Neural cell (in vitro differentiated cells): ENCODE measurements at regions not wholly inside any gene's neighbourhood (a gene's known extent, or its start where the extent isn't known, plus 50 kb on each side); places are given as distances from the start of the nearest gene placed in this dataset.
"Not testable (repeated sequence)": the region's sequence is repeated elsewhere in the genome, so short reads cannot be mapped to it uniquely, and the experiment has no call there.

Source experiments
- CTCF ChIP-seq: fragments of 450-650 bp; IDR thresholded peaks from 2 replicates; pipeline ENCODE4 v1.5.1; 2014; ENCODE audit warnings: antibody characterized with exemption, mild to moderate bottlenecking, moderate library complexity; ENCODE audit not compliant: poor library complexity, severe bottlenecking
- EP300 ChIP-seq: fragments of 450-650 bp; conservative IDR thresholded peaks from 2 replicates; pipeline ENCODE4 v1.6.1; 2014; ENCODE audit warnings: antibody characterized with exemption, mild to moderate bottlenecking, moderate library complexity; ENCODE audit not compliant: poor library complexity, severe bottlenecking
- EZH2 ChIP-seq: fragments of 200-600, 300-800 bp; shearing (Covaris generic), sonication (generic); IDR thresholded peaks from 2 replicates; pipeline ENCODE4 v1.6.1; 2014; ENCODE audit warnings: antibody characterized with exemption, low read length, borderline replicate concordance, mild to moderate bottlenecking; ENCODE audit not compliant: insufficient read depth, poor library complexity, severe bottlenecking
- POLR2AphosphoS5 ChIP-seq: IDR thresholded peaks from 2 replicates; pipeline ENCODE4 v1.6.1; 2012
- RAD21 ChIP-seq: fragments of 450-650 bp; conservative IDR thresholded peaks from 2 replicates; pipeline ENCODE4 v1.6.1; 2014; ENCODE audit warnings: antibody characterized with exemption, mild to moderate bottlenecking, moderate library complexity
- SMC3 ChIP-seq: fragments of 450-650 bp; conservative IDR thresholded peaks from 2 replicates; pipeline ENCODE4 v1.6.1; 2014; ENCODE audit warnings: antibody characterized with exemption, mild to moderate bottlenecking, moderate library complexity; ENCODE audit not compliant: poor library complexity

- TF ChIP-seq EZH2, CTCF, POLR2AphosphoS5, EP300, SMC3, RAD21: not testable (repeated sequence)
These were observed 56.8 kb upstream of the AKAP12 start for GRCh38 chr6:151182958-151183357.
